ENCODE measurements at regions not wholly inside any gene's neighbourhood (a gene's known extent, or its start where the extent isn't known, plus 50 kb on each side); places are given as distances from the start of the nearest gene placed in this dataset.

- no peak for DNase-seq (ENCODE audit: low read depth)
- no peak overlapping the region for H3K4me3 ChIP-seq (ENCODE audit: low read depth, low read length)
- H3K36me3 ChIP-seq (ENCODE audit: control insufficient read depth, insufficient read depth, low read length), result no peaks in the 10 kb centered on the region
- no peak for TF ChIP-seq CTCF (IDR thresholded peaks at IDR 0.05; ENCODE audit: insufficient read depth, low read length, poor library complexity, severe bottlenecking)
- H3K27me3 ChIP-seq (ENCODE audit: control insufficient read depth, insufficient read depth, low read length), result no peaks in the 10 kb centered on the region
Measured at GRCh38 chr5:74174366-74174765, 466.2 kb downstream of the ENC1 start.

GRCh38 chr5:74173665-74174064 is 466.9 kb downstream of the ENC1 start:
- no peaks in the 10 kb centered on the region for H3K36me3 ChIP-seq (ENCODE audit: control insufficient read depth, insufficient read depth, low read length)
- no peak for TF ChIP-seq CTCF (IDR thresholded peaks at IDR 0.05; ENCODE audit: insufficient read depth, low read length, poor library complexity, severe bottlenecking)
- H3K27me3 ChIP-seq (ENCODE audit: control insufficient read depth, insufficient read depth, low read length), result no peaks in the 10 kb centered on the region
- DNase-seq (ENCODE audit: low read depth), result no peak
- no peak overlapping the region for H3K4me3 ChIP-seq (ENCODE audit: low read depth, low read length)

DNA sequence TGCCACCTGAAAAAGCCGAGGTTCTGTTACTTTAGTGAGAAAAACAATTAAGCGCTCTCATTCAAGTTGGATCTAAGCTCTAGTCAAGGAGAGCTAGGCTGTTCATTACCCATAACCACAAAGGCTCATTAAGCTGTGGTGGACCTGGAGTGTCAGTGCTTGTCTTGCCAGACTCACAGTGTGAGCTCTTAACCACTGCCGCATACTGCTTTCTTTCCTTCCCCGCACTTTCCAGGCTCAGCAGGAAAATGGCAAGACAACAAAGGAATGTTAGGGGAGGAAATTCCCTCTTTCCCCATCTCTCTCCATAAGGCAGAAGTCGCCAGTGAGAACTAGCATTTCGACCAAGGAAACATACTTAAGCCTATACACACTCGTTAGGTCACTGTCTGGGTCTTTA is 467.3 kb downstream of the ENC1 start:
- Histone ChIP-seq H3K27me3 (ENCODE audit: control insufficient read depth, insufficient read depth, low read length) (no peaks in the 10 kb centered on the region), H3K4me3 (ENCODE audit: low read depth, low read length) (no peak overlapping the region), H3K36me3 (ENCODE audit: control insufficient read depth, insufficient read depth, low read length) (no peaks in the 10 kb centered on the region)
- DNase-seq (ENCODE audit: low read depth), result no peak
- TF ChIP-seq CTCF (IDR thresholded peaks at IDR 0.05; ENCODE audit: insufficient read depth, low read length, poor library complexity, severe bottlenecking), result no peak

DNA sequence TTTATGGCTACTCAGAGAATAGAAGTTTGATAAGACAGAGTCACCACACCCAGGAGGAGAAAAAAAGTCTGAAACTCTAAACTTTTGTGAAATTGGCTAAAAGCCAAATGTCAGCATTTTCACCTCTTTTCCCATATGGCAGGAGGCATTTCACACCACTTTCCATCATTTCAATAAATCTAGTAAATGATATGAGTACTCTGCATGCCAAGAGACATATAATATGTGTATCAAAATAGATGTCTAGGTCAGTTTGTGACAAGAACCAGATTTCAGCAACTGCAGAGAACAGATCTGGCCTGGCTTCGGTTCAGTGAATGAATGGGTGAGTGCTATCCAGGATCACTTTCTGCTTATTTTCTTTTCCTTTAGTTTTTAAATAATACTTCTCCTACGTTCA is 470.8 kb downstream of the ENC1 start:
- H3K4me3 ChIP-seq (ENCODE audit: low read depth, low read length), result no peak overlapping the region
- H3K27me3 ChIP-seq (ENCODE audit: control insufficient read depth, insufficient read depth, low read length), result no peaks in the 10 kb centered on the region
- TF ChIP-seq CTCF (IDR thresholded peaks at IDR 0.05; ENCODE audit: insufficient read depth, low read length, poor library complexity, severe bottlenecking), result no peak
- no peak for DNase-seq (ENCODE audit: low read depth)
- H3K36me3 ChIP-seq (ENCODE audit: control insufficient read depth, insufficient read depth, low read length), result no peaks in the 10 kb centered on the region

DNA sequence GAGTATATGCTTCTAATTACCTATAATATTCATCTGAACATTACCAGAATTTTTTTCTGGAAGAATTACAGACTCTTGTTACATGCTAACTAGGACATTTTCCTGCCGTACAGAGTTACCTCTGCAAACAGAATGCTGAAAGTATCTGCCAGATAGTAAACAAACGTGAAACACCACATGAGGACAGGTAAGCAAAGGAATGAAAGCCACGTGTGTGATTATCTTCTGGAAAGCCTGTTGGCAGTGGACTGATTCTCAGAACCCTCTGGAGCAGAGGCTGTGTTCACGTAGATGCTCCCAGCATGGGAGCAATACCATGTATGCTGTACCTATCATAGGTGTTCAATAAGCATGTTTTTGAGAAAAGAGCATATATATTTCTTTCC is 472.6 kb downstream of the ENC1 start:
- TF ChIP-seq CTCF (IDR thresholded peaks at IDR 0.05; ENCODE audit: insufficient read depth, low read length, poor library complexity, severe bottlenecking), result no peak
- Histone ChIP-seq H3K36me3 (ENCODE audit: control insufficient read depth, insufficient read depth, low read length) (no peaks in the 10 kb centered on the region), H3K27me3 (ENCODE audit: control insufficient read depth, insufficient read depth, low read length) (no peaks in the 10 kb centered on the region), H3K4me3 (ENCODE audit: low read depth, low read length) (no peak overlapping the region)
- DNase-seq (ENCODE audit: low read depth), result no peak

- H3K4me3 ChIP-seq (ENCODE audit: low read depth, low read length), result no peak overlapping the region
- H3K36me3 ChIP-seq (ENCODE audit: control insufficient read depth, insufficient read depth, low read length), result no peaks in the 10 kb centered on the region
- no peak for TF ChIP-seq CTCF (IDR thresholded peaks at IDR 0.05; ENCODE audit: insufficient read depth, low read length, poor library complexity, severe bottlenecking)
- H3K27me3 ChIP-seq (ENCODE audit: control insufficient read depth, insufficient read depth, low read length), result no peaks in the 10 kb centered on the region
- DNase-seq (ENCODE audit: low read depth), result peak; percentile 29
Measured at GRCh38 chr5:74167206-74167929, 473.2 kb downstream of the ENC1 start.
